H1 (cell line): ENCODE measurements at regions not wholly inside any gene's neighbourhood (a gene's known extent, or its start where the extent isn't known, plus 50 kb on each side); places are given as distances from the start of the nearest gene placed in this dataset.

ENCODE experiments used
- CEBPB ChIP-seq: IDR thresholded peaks from 2 replicates; pipeline ENCODE4 v1.6.1; 2012; ENCODE audit warnings: low read depth, low read length
- FOSL1 ChIP-seq: IDR thresholded peaks from 2 replicates; pipeline ENCODE4 v1.6.1; 2011; ENCODE audit warnings: mild to moderate bottlenecking, low read depth, low read length, moderate library complexity; ENCODE audit not compliant: insufficient read depth
- KDM1A ChIP-seq: fragments of 200-600, 300-600 bp; sonication (generic); IDR thresholded peaks from 2 replicates; pipeline ENCODE4 v1.7.1; 2016; ENCODE audit warnings: mild to moderate bottlenecking, low read length, borderline replicate concordance
- KDM5A ChIP-seq: fragments of 200-600 bp; IDR thresholded peaks from 2 replicates; pipeline ENCODE4 v1.7.1; 2012; ENCODE audit warnings: mild to moderate bottlenecking, low read length, inconsistent platforms, mixed read lengths
- SIX5 ChIP-seq: IDR thresholded peaks from 2 replicates; pipeline ENCODE4 v1.6.1; 2011; ENCODE audit warnings: mild to moderate bottlenecking, low read depth, low read length
- SUZ12 ChIP-seq: fragments of 200-600 bp; sonication (generic); IDR thresholded peaks from 2 replicates; pipeline ENCODE4 v1.6.1; 2012; ENCODE audit warnings: mild to moderate bottlenecking, inconsistent platforms, low read length, moderate library complexity, mixed read lengths
- TEAD4 ChIP-seq: IDR thresholded peaks from 2 replicates; pipeline ENCODE4 v1.6.1; 2012; ENCODE audit warnings: low read depth, low read length, inconsistent platforms, mixed read lengths
- TF ChIP-seq, protein P1 (sequence below): fragments of 300-600 bp; sonication (generic); IDR thresholded peaks from 2 replicates; pipeline ENCODE4 v1.7.1; 2012; ENCODE audit warnings: low read length, moderate library complexity, mild to moderate bottlenecking, inconsistent platforms; ENCODE audit not compliant: insufficient replicate concordance

DNA sequence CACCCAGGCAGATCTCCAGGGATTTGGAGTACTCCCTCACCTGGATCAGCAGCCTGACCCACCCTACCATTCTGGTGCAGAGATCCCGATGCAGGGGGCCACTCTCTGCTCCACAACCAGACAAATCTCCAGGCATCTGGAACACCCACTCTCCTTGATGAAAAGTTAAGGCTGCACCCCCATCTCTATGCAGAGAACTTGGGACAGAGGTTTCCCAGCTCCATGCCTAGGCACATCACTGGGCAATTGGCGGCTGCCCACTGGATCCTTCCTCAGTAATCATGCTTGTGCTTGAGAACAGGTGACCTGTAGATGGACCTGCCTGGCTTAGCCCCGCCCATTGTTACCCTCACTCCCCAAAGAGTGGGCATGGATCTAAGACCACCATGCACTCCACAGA, 624.9 kb downstream of the CBLN2 start (continued):
- TF ChIP-seq, protein P1, sequence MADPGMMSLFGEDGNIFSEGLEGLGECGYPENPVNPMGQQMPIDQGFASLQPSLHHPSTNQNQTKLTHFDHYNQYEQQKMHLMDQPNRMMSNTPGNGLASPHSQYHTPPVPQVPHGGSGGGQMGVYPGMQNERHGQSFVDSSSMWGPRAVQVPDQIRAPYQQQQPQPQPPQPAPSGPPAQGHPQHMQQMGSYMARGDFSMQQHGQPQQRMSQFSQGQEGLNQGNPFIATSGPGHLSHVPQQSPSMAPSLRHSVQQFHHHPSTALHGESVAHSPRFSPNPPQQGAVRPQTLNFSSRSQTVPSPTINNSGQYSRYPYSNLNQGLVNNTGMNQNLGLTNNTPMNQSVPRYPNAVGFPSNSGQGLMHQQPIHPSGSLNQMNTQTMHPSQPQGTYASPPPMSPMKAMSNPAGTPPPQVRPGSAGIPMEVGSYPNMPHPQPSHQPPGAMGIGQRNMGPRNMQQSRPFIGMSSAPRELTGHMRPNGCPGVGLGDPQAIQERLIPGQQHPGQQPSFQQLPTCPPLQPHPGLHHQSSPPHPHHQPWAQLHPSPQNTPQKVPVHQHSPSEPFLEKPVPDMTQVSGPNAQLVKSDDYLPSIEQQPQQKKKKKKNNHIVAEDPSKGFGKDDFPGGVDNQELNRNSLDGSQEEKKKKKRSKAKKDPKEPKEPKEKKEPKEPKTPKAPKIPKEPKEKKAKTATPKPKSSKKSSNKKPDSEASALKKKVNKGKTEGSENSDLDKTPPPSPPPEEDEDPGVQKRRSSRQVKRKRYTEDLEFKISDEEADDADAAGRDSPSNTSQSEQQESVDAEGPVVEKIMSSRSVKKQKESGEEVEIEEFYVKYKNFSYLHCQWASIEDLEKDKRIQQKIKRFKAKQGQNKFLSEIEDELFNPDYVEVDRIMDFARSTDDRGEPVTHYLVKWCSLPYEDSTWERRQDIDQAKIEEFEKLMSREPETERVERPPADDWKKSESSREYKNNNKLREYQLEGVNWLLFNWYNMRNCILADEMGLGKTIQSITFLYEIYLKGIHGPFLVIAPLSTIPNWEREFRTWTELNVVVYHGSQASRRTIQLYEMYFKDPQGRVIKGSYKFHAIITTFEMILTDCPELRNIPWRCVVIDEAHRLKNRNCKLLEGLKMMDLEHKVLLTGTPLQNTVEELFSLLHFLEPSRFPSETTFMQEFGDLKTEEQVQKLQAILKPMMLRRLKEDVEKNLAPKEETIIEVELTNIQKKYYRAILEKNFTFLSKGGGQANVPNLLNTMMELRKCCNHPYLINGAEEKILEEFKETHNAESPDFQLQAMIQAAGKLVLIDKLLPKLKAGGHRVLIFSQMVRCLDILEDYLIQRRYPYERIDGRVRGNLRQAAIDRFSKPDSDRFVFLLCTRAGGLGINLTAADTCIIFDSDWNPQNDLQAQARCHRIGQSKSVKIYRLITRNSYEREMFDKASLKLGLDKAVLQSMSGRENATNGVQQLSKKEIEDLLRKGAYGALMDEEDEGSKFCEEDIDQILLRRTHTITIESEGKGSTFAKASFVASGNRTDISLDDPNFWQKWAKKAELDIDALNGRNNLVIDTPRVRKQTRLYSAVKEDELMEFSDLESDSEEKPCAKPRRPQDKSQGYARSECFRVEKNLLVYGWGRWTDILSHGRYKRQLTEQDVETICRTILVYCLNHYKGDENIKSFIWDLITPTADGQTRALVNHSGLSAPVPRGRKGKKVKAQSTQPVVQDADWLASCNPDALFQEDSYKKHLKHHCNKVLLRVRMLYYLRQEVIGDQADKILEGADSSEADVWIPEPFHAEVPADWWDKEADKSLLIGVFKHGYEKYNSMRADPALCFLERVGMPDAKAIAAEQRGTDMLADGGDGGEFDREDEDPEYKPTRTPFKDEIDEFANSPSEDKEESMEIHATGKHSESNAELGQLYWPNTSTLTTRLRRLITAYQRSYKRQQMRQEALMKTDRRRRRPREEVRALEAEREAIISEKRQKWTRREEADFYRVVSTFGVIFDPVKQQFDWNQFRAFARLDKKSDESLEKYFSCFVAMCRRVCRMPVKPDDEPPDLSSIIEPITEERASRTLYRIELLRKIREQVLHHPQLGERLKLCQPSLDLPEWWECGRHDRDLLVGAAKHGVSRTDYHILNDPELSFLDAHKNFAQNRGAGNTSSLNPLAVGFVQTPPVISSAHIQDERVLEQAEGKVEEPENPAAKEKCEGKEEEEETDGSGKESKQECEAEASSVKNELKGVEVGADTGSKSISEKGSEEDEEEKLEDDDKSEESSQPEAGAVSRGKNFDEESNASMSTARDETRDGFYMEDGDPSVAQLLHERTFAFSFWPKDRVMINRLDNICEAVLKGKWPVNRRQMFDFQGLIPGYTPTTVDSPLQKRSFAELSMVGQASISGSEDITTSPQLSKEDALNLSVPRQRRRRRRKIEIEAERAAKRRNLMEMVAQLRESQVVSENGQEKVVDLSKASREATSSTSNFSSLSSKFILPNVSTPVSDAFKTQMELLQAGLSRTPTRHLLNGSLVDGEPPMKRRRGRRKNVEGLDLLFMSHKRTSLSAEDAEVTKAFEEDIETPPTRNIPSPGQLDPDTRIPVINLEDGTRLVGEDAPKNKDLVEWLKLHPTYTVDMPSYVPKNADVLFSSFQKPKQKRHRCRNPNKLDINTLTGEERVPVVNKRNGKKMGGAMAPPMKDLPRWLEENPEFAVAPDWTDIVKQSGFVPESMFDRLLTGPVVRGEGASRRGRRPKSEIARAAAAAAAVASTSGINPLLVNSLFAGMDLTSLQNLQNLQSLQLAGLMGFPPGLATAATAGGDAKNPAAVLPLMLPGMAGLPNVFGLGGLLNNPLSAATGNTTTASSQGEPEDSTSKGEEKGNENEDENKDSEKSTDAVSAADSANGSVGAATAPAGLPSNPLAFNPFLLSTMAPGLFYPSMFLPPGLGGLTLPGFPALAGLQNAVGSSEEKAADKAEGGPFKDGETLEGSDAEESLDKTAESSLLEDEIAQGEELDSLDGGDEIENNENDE: no peak
- TF ChIP-seq SUZ12: no peak
- no peak for TF ChIP-seq CEBPB
- no peak for TF ChIP-seq FOSL1
- TF ChIP-seq SIX5: no peak
- TF ChIP-seq KDM1A: no peak
- TF ChIP-seq TEAD4: no peak
- no peak for TF ChIP-seq KDM5A
- TF ChIP-seq, all 59 proteins: peak for 0
